ENCODE measurements at regions not wholly inside any gene's neighbourhood (a gene's known extent, or its start where the extent isn't known, plus 50 kb on each side); places are given as distances from the start of the nearest gene placed in this dataset.

DNA sequence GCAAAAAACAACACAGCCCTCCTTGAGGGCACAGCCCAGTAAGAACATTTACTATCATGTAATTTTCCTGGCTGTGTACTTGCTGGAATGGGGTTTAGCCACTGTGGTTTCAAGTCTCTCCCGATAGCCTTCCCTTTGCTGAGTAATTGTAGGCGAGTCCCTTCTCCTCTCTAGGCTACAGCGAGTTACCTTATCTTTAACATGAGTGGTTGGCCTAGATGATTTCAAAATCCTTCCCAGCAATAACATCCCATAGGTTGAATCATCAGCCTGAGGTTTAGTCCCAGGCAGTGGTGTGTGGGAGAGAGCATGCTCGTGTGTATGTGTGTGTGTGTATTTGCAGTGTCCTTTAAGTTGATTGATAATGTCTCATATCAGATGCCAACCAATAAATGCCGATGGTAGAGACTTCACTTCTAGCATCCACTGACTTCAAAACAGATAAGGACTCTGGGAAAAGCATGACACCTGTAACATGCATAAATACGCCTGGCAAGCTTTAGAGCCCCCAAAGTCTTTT, 142.9 kb upstream of the ZMIZ1 start:
- TF ChIP-seq POLR2AphosphoS5 (IDR thresholded peaks at IDR 0.05; ENCODE audit: low read depth, low read length) (no peak), SRF (IDR thresholded peaks at IDR 0.05; ENCODE audit: low read depth) (no peak), POLR2A (IDR thresholded peaks at IDR 0.05; ENCODE audit: borderline replicate concordance, extremely low read depth, insufficient read depth, insufficient read length) (no peak), EZH2 (IDR thresholded peaks at IDR 0.05) (no peak), RAD21 (IDR thresholded peaks at IDR 0.05; ENCODE audit: low read depth) (no peak), FOSL1 (IDR thresholded peaks at IDR 0.05; ENCODE audit: low read depth) (no peak), ZFX (IDR thresholded peaks at IDR 0.05) (no peak)
- TF ChIP-seq, protein P1, sequence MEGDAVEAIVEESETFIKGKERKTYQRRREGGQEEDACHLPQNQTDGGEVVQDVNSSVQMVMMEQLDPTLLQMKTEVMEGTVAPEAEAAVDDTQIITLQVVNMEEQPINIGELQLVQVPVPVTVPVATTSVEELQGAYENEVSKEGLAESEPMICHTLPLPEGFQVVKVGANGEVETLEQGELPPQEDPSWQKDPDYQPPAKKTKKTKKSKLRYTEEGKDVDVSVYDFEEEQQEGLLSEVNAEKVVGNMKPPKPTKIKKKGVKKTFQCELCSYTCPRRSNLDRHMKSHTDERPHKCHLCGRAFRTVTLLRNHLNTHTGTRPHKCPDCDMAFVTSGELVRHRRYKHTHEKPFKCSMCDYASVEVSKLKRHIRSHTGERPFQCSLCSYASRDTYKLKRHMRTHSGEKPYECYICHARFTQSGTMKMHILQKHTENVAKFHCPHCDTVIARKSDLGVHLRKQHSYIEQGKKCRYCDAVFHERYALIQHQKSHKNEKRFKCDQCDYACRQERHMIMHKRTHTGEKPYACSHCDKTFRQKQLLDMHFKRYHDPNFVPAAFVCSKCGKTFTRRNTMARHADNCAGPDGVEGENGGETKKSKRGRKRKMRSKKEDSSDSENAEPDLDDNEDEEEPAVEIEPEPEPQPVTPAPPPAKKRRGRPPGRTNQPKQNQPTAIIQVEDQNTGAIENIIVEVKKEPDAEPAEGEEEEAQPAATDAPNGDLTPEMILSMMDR (IDR thresholded peaks at IDR 0.05 in 2 of 3, conservative IDR thresholded peaks at IDR 0.05 in 1 of 3; ENCODE audit: borderline replicate concordance in 1 of 3, insufficient read depth in 1 of 3, low read depth in 2 of 3, low read length in 2 of 3) = no peak

Measured in HCT116 (cell line).